Stimulated activated CD8-positive, alpha-beta memory T cell treated with anti-CD3 and anti-CD28 coated beads, Interleukin-15, amount 100 ng/mL, for 24 hours (primary cell): ENCODE measurements at regions not wholly inside any gene's neighbourhood (a gene's known extent, or its start where the extent isn't known, plus 50 kb on each side); places are given as distances from the start of the nearest gene placed in this dataset.
"Not testable (repeated sequence)": the region's sequence is repeated elsewhere in the genome, so short reads cannot be mapped to it uniquely, and the experiment has no call there.

Experiments
- DNase-seq: peaks from one replicate; pipeline ENCODE4 v3.0.0-alpha.2; 2020; ENCODE audit warnings: low read depth

DNA sequence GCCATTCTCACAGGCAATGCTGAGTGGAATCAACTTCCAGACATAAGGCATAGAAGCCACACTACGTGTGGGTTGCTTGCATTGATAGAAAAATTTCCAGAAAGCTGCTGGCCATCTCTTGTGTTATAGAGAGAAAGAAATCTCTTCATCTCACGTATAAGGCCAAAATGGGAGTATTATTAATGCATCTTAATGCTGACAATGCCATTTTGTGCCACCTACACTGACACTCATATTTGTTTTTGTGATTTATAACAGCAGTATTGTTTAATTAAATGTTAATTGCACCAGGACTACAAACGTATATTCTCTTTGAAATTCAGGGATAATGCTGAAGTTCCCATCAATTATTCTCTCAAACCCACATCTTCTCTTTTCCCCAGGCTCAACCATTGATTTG, 56.1 kb upstream of the TMEM132D start:
- DNase-seq, result no peak

DNA sequence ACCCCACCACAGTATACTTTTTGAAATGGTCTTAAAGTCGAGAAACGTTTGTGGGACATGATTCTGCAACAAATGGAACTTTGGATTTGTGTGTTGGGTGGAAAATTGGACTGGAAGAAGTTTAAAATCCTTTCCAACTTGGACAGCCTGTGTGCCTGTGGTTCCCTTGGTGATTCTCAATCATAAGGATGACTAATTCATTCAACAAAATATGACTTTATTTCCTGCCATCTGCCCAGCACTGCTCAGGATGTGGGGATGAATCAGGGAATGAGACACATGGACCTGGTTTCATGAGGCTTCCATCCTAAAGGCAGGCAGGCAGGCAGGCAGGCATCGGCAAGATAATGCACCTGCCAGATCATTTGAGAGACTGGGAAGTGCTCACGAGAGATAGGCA, 57.3 kb upstream of the TMEM132D start:
- DNase-seq, result no peak

DNA sequence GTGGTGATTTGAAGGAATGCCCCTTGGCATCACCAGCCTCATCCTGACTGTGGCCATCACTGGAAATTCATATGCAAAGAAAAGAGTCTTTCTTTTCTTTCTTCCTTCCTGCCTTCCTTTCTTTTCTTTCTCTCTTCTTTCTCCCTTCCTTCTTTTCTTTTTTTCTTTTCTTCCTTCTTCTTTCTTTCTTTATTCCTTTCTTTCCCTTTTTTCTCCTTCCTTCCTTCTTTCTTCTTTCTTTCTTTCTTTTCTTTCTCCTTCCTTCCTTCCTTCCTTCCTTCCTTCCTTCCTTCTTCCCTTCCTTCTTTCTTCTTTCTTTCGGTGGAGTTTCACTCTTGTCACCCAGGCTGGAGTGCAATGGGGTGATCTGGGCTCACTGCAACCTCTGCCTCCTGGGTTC, 58.0 kb upstream of the TMEM132D start:
- no peak for DNase-seq

DNA sequence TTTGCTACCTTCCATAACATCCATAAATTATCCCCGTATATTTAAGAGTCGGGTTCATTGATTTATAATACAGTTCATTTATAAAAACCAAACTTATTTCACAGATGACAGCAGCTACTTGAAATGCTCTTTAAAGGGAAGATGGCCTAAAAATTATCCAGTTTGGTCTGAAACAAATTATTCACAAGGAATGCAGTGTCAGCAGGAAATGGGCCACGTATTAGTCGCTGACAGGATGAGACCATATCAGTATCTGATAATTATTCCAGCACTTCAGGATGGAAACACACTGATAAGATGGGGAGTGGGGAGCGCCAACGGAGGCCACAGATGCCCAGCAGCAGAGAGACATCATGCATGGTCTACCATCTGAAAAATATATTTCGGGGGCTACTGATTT, 60.5 kb upstream of the TMEM132D start:
- no peak for DNase-seq

DNA sequence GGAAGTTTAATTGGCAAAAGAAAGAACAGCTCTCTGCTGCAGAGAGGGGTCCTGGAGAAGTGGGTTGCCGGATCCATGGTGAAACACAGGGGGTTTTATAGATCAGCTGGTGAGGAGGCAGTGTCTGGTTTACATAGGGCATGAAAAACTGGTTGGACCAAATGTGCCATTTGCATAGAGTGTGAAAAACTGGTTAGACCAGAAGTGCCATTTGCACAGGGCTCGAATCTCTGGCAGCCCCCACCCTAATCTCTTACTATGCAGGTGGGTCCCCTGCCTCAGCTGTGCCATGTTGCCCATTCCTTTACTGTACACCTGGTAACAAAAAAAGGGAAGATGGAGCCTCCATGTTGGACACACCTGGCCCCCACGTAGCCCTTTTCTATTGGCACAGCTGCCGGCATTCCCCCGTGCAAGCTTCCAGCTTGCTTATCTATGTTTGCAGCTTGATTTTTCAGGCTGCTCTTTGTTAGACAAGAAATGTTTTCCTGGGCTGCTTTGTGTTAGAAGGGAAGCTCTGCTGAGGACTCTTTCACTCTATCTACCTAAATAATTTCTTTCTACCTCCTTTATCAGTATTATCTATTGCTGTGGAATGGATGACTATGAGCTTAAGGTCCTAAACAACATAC, 61.1 kb upstream of the TMEM132D start:
- DNase-seq, result no peak

DNA sequence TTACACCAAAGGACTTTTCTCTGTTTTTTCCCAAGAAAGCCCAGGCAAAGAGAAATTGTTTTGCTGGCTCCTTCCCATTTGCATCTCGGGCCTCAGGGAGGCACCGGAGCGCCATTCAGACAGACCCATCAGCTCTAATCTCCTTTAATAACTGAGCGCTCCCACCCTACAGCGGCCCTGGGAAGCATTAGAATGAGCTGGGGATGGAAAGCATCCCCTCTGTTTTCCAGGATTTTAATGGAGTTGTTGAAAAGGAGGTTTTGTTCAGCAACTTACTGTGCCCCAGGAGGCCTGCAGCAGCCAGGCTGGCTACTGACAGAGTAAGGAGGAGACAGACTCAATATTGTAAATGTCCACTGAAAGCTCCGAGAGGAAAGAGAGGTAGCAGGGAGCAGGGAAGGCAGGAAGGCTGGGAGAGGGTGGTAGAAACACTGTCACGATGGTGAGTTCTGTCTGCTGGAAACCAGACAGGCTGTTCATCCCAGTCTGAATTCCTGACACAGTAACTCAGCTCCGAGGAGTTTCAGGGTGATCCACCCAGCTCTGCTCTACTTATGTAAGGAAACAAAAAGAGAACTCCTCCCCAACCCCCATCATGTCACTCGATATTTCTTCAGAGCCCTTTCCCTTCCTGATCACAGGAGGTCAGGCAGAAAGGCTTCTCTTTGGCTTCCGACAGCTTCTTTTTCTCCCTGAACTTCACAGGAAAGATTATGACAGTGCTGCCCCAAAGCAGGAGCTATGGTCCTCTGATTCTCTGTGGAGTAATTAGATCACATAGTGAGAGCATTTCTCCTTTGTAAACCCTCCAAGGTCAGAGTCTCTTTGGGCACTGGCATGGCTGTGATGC, 62.5 kb upstream of the TMEM132D start:
- DNase-seq, result no peak

DNA sequence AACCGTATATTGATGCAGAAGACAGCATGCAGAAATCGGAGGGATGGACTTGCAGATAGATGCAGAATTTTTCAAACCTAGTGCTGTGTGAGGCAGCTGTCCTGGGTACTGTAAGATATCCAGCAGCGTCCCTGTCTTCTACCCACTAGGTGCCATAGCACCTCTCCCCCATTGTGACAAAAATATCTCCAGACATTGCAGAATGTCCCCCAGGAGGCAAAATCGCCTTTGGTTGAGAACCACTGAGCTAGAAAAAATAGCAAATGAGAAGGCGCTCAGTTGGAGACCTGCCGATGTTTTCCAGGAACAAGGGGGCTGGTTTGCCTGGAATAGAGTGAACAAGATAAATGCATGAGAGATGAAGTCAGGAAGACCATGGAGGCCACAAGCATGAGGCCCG, 67.9 kb upstream of the TMEM132D start:
- no peak for DNase-seq

DNA sequence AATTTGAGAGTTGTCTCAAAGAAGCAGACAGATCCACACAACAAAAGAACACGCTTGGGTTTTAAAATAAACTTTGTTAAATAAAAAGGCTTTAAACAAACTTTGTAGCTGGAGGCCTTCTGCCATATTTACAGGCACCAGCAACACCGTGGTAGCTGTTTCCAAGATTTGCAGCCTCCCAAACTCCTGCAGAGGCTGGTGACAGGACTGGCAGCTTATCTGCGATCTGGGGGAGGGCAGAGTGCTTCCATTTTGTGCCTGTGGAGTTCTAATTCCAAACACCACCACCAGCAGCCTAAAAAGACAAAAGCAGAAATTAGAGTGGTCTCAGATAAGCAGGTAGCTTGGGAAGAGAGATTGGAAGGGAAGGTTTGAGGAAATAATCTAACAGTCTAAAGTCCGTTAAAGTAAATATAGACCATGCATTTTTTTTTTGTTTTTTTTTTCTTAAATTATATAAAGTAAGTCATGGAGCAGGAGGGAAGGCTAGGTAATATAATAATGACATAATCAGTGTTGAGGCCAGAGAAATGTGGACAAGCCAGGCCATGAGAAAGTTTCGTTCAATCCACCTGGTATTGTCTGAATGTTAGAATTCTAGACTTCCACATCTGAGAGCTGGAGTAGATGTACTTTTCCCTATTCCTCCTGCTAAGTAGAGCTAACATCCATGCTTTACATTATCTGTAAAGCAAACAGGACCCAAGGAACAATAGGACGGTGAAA, 69.6 kb upstream of the TMEM132D start:
- no peak for DNase-seq

DNA sequence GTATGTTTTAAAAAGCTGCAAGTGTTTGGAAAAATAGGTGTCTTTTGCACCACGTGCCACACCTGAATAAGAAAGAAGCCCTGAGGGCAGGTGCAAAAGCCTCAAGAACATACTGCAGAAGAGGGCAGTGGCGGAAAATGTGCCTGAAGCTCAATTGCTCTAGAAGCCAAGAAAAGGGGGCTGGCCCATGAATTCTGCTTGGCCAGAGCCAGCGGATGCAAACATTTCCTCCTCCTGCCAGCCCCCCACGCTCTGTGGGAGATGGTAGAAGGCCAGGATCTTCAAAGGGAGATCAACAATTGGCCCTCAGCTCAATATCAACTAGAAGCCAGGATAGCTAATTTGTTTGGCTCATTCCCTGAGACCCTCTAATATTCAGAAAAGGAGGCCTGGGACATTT, 80.3 kb upstream of the TMEM132D start:
- DNase-seq, result no peak

DNA sequence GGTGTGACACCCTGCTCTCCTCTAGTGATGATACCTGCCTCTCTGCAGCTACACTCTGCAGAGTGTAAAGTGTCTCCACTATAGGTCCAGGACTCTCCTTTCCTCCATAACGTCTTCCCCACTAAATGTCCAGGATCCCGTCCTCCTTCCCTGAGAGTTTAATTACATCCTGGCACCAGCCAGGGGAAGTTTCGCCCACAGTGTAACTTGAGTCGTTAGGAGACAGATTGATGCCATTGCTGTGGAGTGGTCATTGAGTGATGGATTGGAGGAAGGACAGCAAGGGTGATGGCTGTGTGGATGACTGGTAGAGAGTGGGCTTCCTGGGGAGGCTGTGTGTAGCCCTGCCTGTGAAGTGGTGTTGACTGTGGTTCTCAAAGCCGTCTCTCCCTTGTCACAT, 84.0 kb upstream of the TMEM132D start:
- no peak for DNase-seq

DNA sequence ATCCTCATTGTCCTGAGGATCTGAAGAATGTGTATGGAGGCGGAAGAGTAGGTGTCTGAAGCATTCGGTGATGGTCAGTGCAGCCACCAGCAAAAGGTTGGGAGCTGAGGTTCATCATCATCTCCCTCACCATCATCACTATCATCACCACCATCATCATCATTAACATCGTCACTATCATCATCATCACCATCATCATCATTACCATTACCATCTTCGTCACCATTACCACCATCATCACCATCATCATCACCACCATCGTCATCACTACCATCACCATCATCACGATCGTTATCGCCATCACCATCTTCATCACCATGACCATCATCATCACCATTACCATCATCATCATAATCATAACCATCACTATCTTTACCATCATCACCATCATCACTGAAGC, 90.8 kb upstream of the TMEM132D start:
- DNase-seq, result no peak

DNA sequence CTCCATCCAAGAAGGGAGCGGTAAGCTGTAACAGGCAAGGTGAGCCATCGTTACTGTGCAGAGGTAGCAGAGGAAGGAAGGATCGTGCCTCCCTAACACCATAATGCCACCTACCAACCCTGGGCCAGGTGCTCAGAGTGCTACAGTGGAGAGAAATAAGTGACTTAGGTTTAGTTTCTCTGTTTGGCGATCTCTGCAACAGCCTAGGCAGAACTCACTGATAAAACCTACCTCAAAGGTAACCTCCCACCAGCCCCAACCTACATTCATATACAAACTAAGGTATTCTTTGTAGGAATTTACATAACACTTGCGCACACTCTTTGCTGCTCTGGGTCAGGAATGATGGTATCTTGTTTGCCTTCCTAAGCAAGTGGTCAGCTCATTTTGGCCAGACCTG, 93.4 kb upstream of the TMEM132D start:
- no peak for DNase-seq

DNA sequence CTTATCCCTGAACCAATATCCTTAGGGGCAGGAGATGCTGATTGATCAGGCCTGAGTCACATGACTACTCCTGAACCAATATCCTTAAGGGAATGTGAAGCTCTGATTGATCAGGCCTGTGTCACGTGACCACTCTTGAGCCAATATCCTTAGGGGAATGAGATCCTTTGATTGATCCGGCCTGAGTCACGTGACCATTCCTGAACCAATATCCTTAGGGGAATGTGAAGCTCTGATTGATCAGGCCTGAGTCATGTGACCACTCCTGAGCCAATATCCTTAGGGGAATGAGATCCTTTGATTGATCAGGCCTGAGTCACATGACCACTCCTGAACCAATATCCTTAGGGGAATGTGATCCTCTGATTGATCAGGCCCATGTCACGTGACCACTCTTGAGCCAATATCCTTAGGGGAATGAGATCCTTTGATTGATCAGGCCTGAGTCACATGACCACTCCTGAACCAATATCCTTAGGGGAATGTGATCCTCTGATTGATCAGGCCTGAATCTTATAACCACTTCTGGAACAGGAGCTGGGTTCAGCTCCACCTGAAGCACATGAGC, 100.6 kb upstream of the TMEM132D start:
- DNase-seq, result not testable (repeated sequence)

DNA sequence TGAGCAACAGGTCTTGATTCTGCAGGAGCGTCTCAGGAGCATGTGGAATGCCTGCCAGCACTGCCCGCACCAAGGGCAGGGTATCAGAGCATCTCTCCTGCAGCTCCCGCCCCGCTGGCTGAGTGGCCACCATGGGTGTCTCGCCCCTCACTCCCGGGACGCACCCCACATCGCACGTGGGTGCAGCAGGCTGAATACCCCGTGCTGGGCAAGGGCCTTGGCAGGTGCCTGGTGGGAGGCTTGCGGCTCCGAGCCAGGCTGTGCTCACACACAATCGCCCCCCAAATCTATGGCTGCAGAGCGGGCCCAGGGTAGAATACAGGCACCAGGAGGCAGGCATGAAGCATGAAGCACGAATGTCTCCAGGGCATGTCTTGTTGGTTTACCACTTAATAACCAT, 103.9 kb upstream of the TMEM132D start:
- DNase-seq, result no peak

DNA sequence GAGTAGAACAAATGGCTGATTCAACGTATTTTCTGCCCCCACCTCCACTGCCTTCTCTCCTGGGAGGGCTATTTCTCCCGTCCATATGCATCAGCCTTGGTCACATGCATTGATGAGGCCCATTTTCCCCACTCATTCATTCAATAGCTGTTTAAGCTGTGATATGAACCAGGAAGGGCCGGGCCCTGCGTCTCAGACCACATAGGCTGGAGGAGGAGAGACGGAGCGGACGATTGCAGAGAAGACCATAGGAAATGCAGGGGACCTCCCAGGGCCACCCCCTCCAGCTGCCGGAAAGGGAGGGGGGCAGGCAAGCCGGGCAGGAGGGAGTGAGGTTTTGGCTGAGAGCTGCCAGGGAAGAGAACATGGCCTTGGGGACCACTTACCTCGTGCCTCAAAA, 104.4 kb upstream of the TMEM132D start:
- DNase-seq, result no peak

DNA sequence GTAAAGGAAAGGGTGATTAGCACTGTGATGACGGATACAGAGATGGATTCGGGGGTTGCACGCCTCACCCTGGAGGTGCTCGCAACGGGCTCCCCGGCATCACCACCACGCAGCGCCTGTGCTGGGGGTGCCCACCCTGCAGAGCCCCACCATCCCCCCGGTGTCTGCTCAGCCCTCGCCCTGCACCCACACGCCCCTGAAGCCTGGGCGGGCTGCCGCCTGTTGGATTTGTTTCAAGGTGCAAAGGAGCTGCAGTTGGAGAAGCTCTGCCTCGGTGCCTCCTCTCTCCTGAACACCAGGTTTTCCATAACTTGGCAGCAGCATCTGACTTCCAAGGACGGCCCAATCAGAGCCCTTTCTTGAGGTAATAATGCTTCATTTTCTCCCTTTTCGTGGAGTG, 106.1 kb upstream of the TMEM132D start:
- DNase-seq, result no peak

DNA sequence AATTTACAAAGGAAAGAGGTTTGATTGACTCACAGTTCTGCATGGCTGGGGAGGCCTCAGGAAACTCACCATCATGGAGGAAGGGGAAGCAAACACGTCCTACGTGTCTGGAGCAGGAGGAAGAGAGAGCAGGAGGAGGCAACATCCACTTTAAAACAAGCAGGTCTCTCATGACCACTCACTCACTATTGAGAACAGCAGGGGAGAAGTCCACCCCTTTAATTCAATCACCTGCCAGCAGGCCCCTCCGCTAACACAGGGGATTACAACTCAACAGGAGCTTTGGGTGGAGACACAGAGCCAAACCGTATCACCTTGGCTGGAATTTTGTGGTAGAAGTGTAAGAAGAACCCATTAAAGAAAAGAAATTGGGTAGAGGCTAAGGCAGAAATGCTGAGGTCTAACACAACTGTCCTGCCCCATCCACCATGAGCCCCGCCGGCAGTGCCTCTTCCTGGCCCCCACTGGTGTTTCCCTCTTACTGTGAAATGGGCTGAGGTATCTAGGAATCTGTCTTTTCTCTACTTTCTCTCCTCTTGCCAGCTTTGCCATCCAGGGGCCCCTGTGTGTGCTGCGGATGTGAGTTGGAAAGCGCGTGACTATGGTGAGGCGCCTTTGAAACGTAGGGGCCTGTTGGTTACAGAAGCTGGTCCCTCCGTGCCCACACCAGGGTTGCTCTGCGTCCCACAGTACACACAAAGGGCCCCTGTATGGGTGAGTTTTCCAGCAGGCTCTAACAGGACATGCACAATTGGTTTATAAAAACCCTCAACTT, 108.0 kb upstream of the TMEM132D start:
- no peak for DNase-seq

DNA sequence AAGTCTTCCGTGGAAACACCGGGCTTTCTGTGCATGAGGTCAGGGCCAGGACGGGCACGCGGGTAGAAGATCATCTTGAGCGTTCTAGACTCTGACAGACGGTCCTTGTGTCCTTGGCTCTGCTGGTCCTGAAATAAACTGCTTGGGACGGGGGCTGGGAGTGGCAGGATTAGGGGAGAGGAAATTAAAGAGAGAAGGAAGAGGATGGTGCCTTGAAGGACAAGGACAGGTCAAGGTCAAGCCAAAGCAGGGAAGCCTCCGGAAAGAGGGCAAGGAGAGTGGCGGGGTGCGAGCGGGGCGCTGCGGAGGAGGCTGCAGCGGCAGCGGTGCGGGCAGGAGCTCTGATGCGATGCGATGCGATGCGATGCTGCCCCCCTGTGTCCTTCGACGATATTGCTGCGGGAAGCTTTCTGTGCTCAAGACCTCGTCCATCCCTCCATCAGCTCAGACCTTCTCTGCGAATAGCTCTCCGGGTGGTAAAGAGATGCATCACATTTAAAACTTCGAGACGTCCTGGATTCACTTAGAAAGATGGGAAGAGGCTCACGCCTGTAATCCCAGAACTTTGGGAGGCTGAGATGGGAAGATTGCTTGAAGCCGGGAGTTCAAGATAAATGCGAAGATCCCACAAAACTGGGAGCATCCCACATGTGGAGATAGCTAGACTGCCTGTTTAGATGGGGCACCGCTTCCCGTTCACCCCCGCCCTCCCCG, 110.1 kb upstream of the TMEM132D start:
- DNase-seq, result peak; percentile 9

DNA sequence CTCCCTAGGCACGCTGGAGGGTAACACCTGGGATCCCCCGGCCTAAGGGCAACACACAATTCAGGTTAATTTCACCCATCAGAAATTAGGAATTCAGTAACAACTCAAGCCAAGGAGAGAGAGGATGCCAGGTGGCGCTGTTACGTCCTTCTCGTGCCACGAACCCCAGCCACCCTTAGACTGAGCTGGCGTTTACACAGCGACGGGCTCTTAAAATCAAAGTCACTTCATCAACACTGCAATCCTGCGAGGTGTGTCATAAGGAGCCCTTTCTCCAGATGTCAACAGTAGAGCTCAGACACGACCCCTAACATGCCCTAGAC, 110.6 kb upstream of the TMEM132D start:
- no peak for DNase-seq

DNA sequence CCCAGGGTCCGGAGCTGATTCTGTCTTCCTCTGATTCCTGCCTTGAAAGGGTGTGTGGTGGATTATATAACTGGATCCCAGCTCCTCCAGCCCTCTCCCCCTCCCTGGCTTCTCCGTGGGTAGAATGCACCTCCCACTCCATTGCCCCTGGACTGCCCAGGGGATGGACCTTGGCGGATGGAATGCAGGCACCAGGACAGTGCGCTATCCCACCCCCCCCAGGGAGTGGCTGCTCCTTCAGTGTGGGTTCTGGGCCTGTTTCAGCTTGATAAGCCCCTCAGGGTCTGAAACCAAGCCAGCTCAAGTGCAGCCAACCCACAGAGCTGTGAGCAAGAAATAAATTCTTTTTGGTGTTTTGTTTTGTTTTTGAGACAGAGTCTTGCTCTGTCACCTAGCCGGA, 112.4 kb upstream of the TMEM132D start:
- no peak for DNase-seq

DNA sequence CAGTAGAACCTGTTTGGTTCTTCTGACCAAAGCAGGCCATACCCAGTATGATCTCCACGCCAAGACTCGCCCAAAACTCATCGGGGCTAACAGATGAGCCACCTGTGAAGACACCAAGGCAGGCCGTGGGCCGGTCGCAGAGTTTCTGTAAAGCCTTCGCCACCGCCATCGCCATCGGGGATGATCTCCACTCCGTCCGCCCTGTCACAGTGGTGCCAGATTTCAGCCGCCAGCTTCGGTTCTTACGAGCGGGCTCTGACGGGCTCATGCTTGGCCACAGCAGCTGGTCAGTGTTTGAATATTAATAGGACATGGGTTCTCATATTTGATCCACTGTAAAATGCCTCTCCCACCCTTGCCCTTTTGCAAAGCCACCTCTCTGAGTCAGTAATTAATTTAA, 113.2 kb upstream of the TMEM132D start:
- DNase-seq, result no peak
